Left cardiac atrium (tissue), 4 donors: ENCODE measurements at regions not wholly inside any gene's neighbourhood (a gene's known extent, or its start where the extent isn't known, plus 50 kb on each side); places are given as distances from the start of the nearest gene placed in this dataset.
"Not testable (repeated sequence)": the region's sequence is repeated elsewhere in the genome, so short reads cannot be mapped to it uniquely, and the experiment has no call there.

Experiments
- ATAC-seq, 2 donors: fragments of 200-7000 bp; cut with Tn5 transposase; one replicate each; pipeline ENCODE4 v1.9.1; 2020; ENCODE audit warnings: mild to moderate bottlenecking in 2 of 2, moderate library complexity in 2 of 2
- DNase-seq: peaks from one replicate; pipeline ENCODE4 v3.0.0-alpha.2; 2020
- intact Hi-C, 2 donors: fragments of 100-400 bp; cut with DNase I; formaldehyde crosslinking; loops; one replicate each; pipeline versions ENCODE4 v1.14.1 to v1.15.1; 2022 to 2023
- donor health status: DM: no; HTN: yes; CAD: no.
- donor health status: DM: no; HTN: yes; CAD: no; lungs with severe emphysema.
- donor health status: DM: yes; HTN: yes; CAD: no.
- donor health status: Dilated cardiomyopathy.

GRCh38 chr5:159805021-159805420, 111.3 kb upstream of the ADRA1B start:
- intact Hi-C loops: no loop called here
- DNase-seq (peak; percentile 41), ATAC-seq (peak; percentile 78 to 91)

- intact Hi-C loops, DNase-seq, ATAC-seq: not testable (repeated sequence)
These were observed 109.1 kb upstream of the ADRA1B start for GRCh38 chr5:159807135-159807534.

GRCh38 chr5:159807586-159807985, 108.7 kb upstream of the ADRA1B start:
- DNase-seq (no peak), ATAC-seq (no peak)
- intact Hi-C loops: no loop called here

GRCh38 chr5:159811712-159812111, 104.6 kb upstream of the ADRA1B start:
- ATAC-seq (no peak), DNase-seq (no peak)
- intact Hi-C loops: no loop called here

GRCh38 chr5:159812759-159813158, 103.5 kb upstream of the ADRA1B start:
- not testable (repeated sequence) for DNase-seq, ATAC-seq

GRCh38 chr5:159814222-159814621, 102.1 kb upstream of the ADRA1B start:
- ATAC-seq: no peak
- intact Hi-C loops: no loop called here
- no peak for DNase-seq

More at GRCh38 chr5:159812759-159813158, 103.5 kb upstream of the ADRA1B start:
- intact Hi-C loops: not testable (repeated sequence)

GRCh38 chr5:159814805-159815585, 101.3 kb upstream of the ADRA1B start:
- intact Hi-C loops: no loop called here
- DNase-seq (no peak), ATAC-seq (no peak)

- intact Hi-C loops: no loop called here
- no peak for ATAC-seq
- no peak for DNase-seq
These were observed 98.8 kb upstream of the ADRA1B start for GRCh38 chr5:159817262-159818029.

- DNase-seq (peak; percentile 76), ATAC-seq (peak; percentile 85 to 86)
These were observed 96.5 kb upstream of the ADRA1B start for GRCh38 chr5:159819591-159820411.

GRCh38 chr5:159820692-159821091, 95.6 kb upstream of the ADRA1B start:
- no peak for DNase-seq
- intact Hi-C loops: no loop called here
- no peak for ATAC-seq

More at GRCh38 chr5:159819591-159820411, 96.5 kb upstream of the ADRA1B start:
- intact Hi-C loops: no loop called here

- intact Hi-C loops: no loop called here
- ATAC-seq: no peak
- no peak for DNase-seq
These were observed 94.8 kb upstream of the ADRA1B start for GRCh38 chr5:159821461-159821940.

GRCh38 chr5:159824188-159825161, 91.8 kb upstream of the ADRA1B start:
- ATAC-seq: no peak
- intact Hi-C loops: no loop called here
- DNase-seq: no peak

GRCh38 chr5:159825551-159826051, 90.7 kb upstream of the ADRA1B start:
- intact Hi-C loops: no loop called here
- DNase-seq (no peak), ATAC-seq (peak in 1 of 2 donors; percentile 73)

- ATAC-seq (peak in 1 of 2 donors; percentile 84), DNase-seq (no peak)
- intact Hi-C loops: no loop called here
These were observed 89.7 kb upstream of the ADRA1B start for GRCh38 chr5:159826351-159827214.

GRCh38 chr5:159827861-159828260, 88.4 kb upstream of the ADRA1B start:
- DNase-seq (no peak), ATAC-seq (no peak)
- intact Hi-C loops: no loop called here

GRCh38 chr5:159832073-159832472, 84.2 kb upstream of the ADRA1B start:
- no peak for ATAC-seq
- intact Hi-C loops: no loop called here
- no peak for DNase-seq

GRCh38 chr5:159833088-159833487, 83.2 kb upstream of the ADRA1B start:
- intact Hi-C loops: no loop called here
- ATAC-seq (no peak), DNase-seq (no peak)
